Left kidney (tissue), 1 donor: ENCODE measurements at regions not wholly inside any gene's neighbourhood (a gene's known extent, or its start where the extent isn't known, plus 50 kb on each side); places are given as distances from the start of the nearest gene placed in this dataset.
"Not testable (repeated sequence)": the region's sequence is repeated elsewhere in the genome, so short reads cannot be mapped to it uniquely, and the experiment has no call there.

ENCODE experiments used
- DNase-seq: peaks from one replicate; pipeline ENCODE4 v3.0.0-alpha.2; 2013

DNA sequence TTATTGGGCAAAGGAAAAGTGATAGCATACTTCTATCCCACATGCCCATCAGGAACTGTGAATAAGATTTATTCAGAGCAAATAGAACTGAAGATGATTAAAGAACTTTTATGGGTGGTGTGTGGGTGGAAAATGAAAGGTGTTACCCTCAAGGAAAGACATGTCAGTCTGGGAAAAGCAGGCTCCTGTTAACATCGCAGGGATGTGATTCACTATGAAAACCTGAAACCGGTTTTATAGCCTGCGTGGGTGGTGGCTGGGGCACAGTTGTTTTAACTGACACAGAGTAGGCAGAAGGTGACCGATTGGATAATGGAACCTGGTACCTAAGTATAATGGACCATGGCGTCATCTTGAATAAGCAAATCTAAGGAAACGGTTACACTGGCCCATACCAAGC lies 61.3 kb upstream of the CASK start:
- DNase-seq = peak; percentile 26

GRCh38 chrX:41982953-41983352 lies 59.6 kb upstream of the CASK start:
- DNase-seq = no peak

GRCh38 chrX:41981481-41982013 lies 58.2 kb upstream of the CASK start:
- no peak for DNase-seq

- DNase-seq = not testable (repeated sequence)
Measured at GRCh38 chrX:41974677-41975076, 51.3 kb upstream of the CASK start.

- DNase-seq = no peak
Measured at GRCh38 chrX:41973208-41973607, 49.9 kb upstream of the CASK start.
